ENCODE measurements at regions not wholly inside any gene's neighbourhood (a gene's known extent, or its start where the extent isn't known, plus 50 kb on each side); places are given as distances from the start of the nearest gene placed in this dataset.

GRCh38 chr22:48719978-48720661 is 1107.6 kb downstream of the BRD1 start:
- no peaks in the 10 kb centered on the region for H3K27me3 ChIP-seq (ENCODE audit: control insufficient read depth in 1 of 2, insufficient read depth in 2 of 2, low read length in 2 of 2)
- intact Hi-C loops (cut with micrococcal nuclease; ENCODE audit: unreplicated experiment), result no loop called here
- BruUV-seq (replicated peaks), result no TSS peak
- H2AFZ ChIP-seq (ENCODE audit: low read length), result no peak overlapping the region
- in situ Hi-C loops (cut with HindIII; ENCODE audit: extremely low pct_ligation_motif_present, low pct_unique_long_range_greater_than_20kb), result no loop called here
- FAIRE-seq (no peak), DNase-seq (ENCODE audit: low spot score) (no peak), ATAC-seq (peak; percentile 64)
- no peak overlapping the region for H3K27ac ChIP-seq (ENCODE audit: extremely low read length, insufficient read depth, low read length)
- TF ChIP-seq SMC3 (IDR thresholded peaks at IDR 0.05; ENCODE audit: low read length), result peak; percentile 20; the same call in 1 of the 2 replicates
- peak; percentile 88; the same call in 1 of the 2 replicates for TF ChIP-seq ZBTB33 (CRISPR knock-in tag; IDR thresholded peaks at IDR 0.05)
- peak; percentile 44 for TF ChIP-seq STAG1 (CRISPR knock-in tag; IDR thresholded peaks at IDR 0.05)
- peak; percentile 70 for TF ChIP-seq ZBTB38 (CRISPR knock-in tag; IDR thresholded peaks at IDR 0.05)
- no peak for TF ChIP-seq ZBTB1 (CRISPR knock-in tag; IDR thresholded peaks at IDR 0.05; ENCODE audit: borderline replicate concordance)
- peak; percentile 60 for TF ChIP-seq CTCF (CRISPR knock-in tag; IDR thresholded peaks at IDR 0.05)
- POLR2A ChIA-PET, result no interaction called here
- CTCF ChIA-PET (ENCODE audit: low intra/inter-chr PET ratio, low total read pairs), result interaction anchor here (0.7 to 1.8 kb wide), 2 partner anchors 9 to 145 kb away, joined by 3 to 12 read pairs; no protein-coding TSS in a partner anchor
- 93% methylated on average over 20 of the region's 23 CpGs for WGBS (ENCODE audit: low lambda C conversion rate)
- no peaks in the 10 kb centered on the region for H3K9me3 ChIP-seq (ENCODE audit: low read length)
- H3K36me3 ChIP-seq (replicated peaks in 1 of 2; ENCODE audit: control insufficient read depth in 1 of 2, insufficient read depth in 2 of 2, low read length in 2 of 2), result peaks cover 7 to 28% of the 10 kb centered on the region in 2 experiments; a peak in 4 of 5 replicates
- peaks cover 38% of the 10 kb centered on the region for H4K20me1 ChIP-seq (ENCODE audit: insufficient read depth, low read length)
- peaks cover 18% of the 10 kb centered on the region for H3K79me2 ChIP-seq (ENCODE audit: insufficient read depth, low read length)
- no peak overlapping the region for H3K4me3 ChIP-seq (replicated peaks in 1 of 3; ENCODE audit: insufficient read depth in 1 of 3, low read depth in 2 of 3, low read length in 3 of 3)
- H3K4me1 ChIP-seq (ENCODE audit: insufficient read depth, low read length), result no peaks in the 10 kb centered on the region
- no peak overlapping the region for H3K9ac ChIP-seq (ENCODE audit: insufficient read depth, low read depth, low read length)
- no peak overlapping the region for H3K4me2 ChIP-seq (ENCODE audit: low read depth, low read length)

Data from HepG2 (cell line).